ENCODE measurements at regions not wholly inside any gene's neighbourhood (a gene's known extent, or its start where the extent isn't known, plus 50 kb on each side); places are given as distances from the start of the nearest gene placed in this dataset.

DNA sequence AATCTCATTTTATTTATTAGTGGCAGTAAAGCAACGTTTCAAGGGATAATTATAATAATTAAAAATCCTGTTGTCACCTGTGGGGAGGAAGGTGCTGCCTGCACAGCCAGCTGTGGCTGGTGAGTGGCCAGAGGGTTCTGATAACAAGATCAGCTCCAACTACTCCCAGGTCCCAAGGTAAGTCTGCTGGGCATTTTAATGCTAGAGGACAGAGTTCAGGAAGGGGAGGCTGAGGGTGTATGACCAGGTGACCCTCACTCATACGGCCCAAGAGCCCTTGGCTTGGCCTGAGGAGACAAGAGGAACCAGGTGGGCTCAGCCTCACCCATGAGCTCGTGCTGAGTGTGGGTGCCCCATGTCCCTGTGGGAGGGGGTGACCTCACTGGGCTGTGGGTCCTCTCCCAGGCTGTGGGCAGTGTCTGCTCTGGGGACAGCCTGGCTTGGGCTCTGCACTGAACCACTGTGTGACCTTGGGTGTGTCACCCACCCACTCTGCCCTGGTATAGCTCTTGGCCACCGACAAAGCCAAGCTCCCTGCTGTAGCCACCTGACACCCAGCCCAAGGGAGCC lies 223.8 kb downstream of the PTPRU start:
- DNase-seq (ENCODE audit: low spot score) = no peak

DNA sequence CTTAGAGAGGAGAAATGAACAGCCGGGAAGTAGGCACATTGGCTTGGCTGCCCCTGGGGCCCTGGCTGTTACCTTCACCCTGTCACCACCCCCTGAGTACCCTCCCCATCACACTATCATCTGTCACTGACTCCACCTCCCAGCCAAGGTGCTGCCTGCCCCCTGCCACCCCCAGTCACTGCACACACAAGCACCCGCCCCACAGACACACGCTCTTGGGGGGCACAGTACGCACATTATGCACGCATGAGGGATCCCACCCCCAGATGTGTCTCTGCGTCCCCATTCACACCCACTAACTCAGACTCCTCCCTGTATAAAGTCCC lies 223.3 kb downstream of the PTPRU start:
- DNase-seq (ENCODE audit: low spot score) = no peak

DNA sequence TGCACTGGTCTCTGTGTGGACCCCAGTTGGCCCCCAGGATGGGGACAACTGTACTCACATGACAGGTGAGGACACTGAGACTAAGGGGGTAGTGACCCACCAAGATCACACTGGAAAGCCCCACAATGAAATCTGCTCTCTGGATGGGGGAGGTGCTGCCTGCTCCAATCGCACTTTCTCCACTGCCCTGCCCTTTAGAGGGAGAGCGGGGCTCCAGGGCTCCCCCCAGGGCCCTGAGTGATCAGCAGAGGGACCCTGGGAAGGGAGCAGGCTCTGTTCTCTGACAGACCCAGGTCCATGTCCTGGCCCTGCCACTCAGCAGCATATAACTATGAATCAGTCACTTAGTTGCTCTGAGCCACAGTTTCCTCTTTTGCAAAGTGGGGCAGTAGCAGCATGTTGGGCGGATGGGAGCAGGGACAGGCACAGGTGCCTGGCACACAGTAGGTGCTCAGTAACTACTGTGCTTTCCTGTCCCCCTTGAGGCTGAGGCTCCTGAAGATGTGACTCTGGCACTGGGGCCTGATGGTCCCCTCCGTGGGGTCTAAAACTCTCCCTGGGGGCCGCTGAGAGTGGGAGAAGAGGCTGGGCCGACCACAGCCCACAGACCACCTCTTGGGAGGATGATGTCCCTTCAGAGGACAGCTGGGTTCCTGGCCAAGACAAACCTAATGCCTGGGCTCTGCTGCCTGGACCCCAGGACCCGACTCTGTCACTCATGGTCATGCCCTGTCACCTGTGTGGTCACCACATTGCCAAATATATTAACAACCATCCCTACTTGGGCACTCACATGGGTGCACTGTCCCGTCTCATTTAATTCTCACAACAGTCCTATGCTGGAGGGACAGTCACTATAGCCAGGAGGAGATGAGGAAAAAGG lies 222.7 kb downstream of the PTPRU start:
- DNase-seq (ENCODE audit: low spot score) = no peak

GRCh38 chr1:29457496-29458368 lies 221.4 kb downstream of the PTPRU start:
- DNase-seq (ENCODE audit: low spot score) = no peak

DNA sequence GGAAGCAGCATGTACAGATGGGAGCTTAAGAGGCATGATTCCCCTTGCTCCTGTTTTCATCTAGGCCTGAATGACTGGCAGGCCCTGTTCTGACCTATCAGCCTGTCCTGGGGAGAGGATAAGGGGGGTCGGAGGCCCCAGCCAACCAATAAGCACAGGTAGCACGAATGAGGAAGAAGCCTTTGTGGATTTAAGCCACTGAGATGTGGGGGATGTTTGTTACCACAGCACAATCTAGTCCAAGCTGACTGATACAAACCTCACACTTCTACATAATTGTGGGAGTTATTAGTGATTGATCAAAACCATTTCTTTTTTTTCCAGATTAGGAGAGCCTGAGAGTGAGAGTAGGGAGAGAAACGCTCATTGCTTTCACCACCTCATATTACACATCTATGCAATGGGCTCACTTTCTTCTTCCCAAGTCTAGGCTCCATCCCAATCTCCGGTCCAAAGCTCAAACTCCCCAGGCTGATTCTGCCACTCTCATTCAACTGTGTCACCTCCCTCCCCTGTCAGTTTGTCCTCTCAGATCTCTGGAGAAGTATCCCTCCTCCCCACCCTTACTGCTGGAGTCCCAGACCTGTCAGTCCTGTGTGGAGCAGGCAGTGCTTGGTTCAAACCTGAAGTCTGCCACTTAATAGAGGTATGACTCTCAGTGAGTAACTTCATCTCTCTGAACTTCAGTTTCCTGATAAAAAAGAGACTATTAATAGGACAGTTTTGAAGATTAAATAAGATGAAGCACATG lies 220.5 kb downstream of the PTPRU start:
- no peak for DNase-seq (ENCODE audit: low spot score)

DNA sequence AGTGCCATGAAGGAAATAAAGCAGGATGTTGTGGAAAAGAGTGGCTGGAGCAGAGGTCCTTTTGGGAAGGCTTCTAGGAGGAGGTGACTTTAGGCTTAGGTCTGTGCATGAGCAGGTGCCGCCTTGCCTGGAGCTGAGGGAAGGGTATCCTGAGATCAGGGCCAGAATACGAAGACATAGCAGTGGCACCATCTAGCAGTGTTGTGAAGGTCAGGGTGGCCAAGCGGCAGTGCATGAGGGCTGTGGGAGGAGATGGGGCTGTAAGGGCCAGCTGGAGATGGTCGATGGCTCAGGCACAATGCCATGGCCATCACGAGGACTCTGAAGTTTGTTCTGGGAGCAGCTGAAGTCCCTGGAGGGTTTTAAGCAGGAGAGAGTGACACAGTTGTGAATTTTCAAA lies 219.5 kb downstream of the PTPRU start:
- no peak for DNase-seq (ENCODE audit: low spot score)

DNA sequence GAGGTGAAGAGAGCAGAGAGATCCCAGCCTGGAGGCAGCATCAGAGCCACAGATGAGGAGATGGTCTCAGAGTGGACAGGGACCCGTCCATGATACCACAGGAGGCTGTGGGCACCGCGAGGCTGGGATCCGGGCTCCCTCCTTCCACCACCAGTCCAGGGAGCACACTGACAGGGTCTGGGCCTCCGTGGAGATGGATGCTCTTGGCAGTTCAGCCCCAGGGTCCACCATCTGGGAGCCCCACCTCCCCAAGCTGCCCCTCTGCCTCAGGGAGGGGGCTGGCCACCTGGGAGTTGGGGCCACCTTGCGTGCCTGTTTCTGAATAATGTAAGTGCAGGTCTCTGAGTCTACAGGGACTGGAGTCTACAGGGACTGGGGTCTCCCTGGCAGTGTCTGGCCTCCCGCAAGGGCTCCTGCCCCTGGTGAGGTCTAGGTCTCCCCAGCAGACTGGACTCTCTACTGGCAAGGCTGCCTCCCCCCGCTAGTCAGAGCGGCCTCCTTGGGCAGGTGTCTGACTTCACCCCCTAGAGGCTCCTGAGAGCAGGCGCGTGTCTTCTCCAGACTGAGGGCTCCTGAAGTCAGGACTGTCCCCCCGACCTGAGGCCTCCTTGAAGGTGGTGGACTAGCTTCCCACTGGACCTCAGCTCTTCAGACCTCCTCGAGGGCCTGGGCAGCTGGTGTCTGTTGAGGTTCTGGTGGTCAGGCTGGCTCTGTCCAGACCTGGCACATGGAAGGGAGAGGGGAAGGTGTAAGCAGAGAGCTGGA lies 218.5 kb downstream of the PTPRU start:
- no peak for DNase-seq (ENCODE audit: low spot score)

DNA sequence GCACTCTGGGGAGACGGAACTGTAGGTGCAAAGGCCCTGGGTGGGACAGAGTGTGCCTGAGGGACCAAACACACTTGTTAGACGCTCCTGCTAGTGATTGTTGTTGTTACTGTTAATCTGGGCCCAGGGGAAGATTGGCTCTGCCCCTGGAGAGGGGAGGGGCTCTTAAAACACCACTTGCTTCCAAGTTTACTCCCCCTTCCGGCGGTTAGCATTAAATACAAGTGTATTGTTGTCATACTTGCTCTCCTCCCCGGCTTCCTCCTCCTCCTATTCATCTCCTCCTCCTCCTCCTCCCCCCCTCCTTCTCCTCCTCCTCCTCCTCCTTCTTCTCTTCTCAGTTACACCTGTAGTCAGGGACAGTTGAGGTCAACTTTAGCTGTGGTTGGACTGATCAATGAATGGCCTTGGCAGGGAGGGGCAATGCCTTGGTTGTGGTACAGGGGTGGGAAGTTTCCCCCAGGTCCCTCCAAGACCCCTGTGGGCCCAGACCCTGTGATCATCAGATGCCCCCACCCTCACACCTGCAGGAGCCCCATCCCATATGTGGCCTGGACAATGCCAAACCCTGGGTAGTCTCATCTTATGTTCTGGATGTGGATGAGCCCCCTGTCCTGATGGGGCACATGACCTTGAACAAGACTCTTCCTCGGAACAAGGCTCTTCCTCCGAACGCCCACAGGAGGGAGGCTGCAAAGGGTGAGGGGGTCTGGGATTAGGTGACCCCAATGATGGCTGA lies 217.3 kb downstream of the PTPRU start:
- DNase-seq (ENCODE audit: low spot score) = peak; percentile 40

GRCh38 chr1:29452463-29453230 lies 216.3 kb downstream of the PTPRU start:
- DNase-seq (ENCODE audit: low spot score) = no peak

GRCh38 chr1:29451368-29451892 lies 215.1 kb downstream of the PTPRU start:
- DNase-seq (ENCODE audit: low spot score) = no peak

DNA sequence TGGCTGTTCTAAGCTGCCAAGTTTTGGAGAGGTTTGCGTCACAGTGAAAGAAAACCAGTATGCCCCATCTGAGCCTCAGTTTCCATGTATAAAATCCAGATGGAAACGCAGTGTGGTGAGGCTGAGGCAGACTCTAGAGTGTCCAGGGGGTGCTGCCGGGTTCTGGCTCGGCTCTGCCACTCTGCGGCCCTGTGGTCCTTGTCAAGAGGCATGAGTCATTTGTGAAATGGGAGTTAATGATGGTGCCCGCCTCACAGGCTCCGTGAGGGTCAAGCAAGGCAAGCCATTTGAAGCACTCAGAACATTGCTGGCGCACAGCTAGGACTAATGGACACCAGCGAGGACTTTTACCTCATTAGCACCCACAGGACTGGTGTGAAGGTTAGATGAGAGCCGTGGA lies 214.3 kb downstream of the PTPRU start:
- DNase-seq (ENCODE audit: low spot score) = no peak

GRCh38 chr1:29448456-29449235 lies 212.3 kb downstream of the PTPRU start:
- DNase-seq (ENCODE audit: low spot score) = no peak

- no peak for DNase-seq (ENCODE audit: low spot score)
These were observed 211.0 kb downstream of the PTPRU start for GRCh38 chr1:29447368-29447767.

DNA sequence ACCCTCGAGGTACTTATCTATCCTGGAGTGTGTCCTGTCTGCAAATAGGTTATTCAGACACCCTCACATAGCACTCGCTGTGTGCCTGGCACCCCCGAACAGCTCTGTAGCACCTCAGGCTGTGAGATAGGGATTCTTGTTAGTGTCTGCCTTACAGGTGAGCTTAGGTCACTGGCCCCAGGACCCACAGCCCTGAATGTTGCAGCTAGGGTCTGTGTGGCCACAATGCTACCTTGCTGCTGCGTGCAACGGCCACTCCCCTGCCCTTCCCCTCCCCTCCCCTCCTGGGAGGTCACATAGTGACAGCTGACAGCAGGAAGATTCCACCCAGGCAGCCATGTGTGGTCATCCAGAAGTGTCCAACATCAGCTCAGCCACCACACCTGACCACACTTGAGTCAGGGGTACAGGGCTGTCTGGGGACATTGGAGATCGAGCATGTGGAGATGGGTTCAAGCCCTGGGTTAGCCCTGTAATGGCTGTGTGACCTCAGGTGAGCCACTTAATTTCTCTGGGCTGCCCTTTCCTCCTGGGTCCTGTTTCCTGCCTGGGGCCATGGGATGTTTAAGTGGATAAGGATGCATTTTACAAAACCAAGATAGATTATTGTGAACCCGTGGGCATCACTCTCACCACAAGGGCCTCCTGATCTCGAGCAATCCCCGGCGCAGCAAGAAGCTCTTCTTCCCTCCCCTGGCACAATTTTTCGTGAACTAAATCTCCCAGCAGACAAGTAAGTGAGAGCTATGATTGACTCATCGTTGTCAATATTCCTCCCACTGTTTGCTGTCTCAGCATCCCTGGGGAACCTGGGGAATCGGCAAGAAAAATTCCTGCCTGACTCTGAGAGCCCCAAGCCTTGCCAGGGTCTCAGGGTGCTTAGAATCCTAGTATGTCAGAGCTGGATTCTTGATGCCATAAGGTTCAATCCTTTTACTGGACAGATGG lies 208.7 kb downstream of the PTPRU start:
- no peak for DNase-seq (ENCODE audit: low spot score)

GRCh38 chr1:29444081-29444715 lies 207.9 kb downstream of the PTPRU start:
- DNase-seq (ENCODE audit: low spot score) = no peak

- no peak for DNase-seq (ENCODE audit: low spot score)
These were observed 205.8 kb downstream of the PTPRU start for GRCh38 chr1:29441916-29442668.

Data from COLO829 (cell line).